ENCODE measurements at regions not wholly inside any gene's neighbourhood (a gene's known extent, or its start where the extent isn't known, plus 50 kb on each side); places are given as distances from the start of the nearest gene placed in this dataset.

DNA sequence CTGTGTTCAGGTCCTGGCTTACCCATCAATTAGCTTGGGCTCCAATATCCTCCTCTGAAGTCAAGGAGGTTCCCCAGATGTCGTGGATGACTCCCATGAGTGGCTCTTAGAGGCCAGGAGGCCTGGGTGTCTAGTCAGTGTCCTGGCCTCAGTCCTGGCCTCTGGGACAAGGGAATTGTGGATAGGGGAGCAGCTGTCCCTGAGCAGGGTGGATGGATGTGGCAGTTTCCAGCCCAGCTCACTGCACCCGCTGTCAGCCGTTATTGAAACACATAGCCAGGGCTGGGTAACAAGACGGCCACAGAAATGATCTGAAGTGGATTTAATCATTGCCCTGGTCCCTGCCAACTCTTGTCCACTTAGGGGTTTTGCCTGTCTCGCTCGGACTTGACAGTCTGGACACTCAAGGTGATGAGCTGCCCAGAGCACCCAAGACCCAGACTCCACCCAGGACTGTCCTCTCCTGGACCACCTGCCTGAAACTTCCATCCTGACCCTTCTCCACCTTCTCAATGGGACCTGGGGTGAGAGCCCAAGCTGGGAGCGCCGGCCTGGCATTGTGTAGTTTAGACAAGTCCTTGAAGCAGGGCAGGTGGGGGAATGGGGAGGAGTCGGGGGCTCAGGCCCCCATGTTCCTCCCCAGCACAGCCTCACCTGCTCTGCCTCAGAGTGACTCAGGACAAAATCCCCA lies 182.1 kb upstream of the SDK2 start:
- no peaks in the 10 kb centered on the region for H3K36me3 ChIP-seq (ENCODE audit: control insufficient read depth in 4 of 4, insufficient read depth in 4 of 4, low read length in 4 of 4)
- H3K9ac ChIP-seq (ENCODE audit: insufficient read depth in 1 of 2, low read length in 2 of 2) = no peak overlapping the region
- TF ChIP-seq, protein P1, sequence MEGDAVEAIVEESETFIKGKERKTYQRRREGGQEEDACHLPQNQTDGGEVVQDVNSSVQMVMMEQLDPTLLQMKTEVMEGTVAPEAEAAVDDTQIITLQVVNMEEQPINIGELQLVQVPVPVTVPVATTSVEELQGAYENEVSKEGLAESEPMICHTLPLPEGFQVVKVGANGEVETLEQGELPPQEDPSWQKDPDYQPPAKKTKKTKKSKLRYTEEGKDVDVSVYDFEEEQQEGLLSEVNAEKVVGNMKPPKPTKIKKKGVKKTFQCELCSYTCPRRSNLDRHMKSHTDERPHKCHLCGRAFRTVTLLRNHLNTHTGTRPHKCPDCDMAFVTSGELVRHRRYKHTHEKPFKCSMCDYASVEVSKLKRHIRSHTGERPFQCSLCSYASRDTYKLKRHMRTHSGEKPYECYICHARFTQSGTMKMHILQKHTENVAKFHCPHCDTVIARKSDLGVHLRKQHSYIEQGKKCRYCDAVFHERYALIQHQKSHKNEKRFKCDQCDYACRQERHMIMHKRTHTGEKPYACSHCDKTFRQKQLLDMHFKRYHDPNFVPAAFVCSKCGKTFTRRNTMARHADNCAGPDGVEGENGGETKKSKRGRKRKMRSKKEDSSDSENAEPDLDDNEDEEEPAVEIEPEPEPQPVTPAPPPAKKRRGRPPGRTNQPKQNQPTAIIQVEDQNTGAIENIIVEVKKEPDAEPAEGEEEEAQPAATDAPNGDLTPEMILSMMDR (IDR thresholded peaks at IDR 0.05; ENCODE audit: control extremely low read depth, extremely low read depth) = no peak
- DNase-seq (no peak), ATAC-seq (ENCODE audit: insufficient read depth, low FRiP score) (no peak)
- 90% methylated on average over 9 of the region's 9 CpGs for WGBS, 2 donors
- peaks cover 0 to 26% (median 12%) of the 10 kb centered on the region in 5 donors for H3K4me1 ChIP-seq (ENCODE audit: control insufficient read depth in 5 of 5, insufficient read depth in 5 of 5, low read length in 5 of 5)
- H3K4me3 ChIP-seq = no peak overlapping the region
- H3K27ac ChIP-seq (ENCODE audit: low read depth in 1 of 2, low read length in 1 of 2) = no peak overlapping the region
- no peaks in the 10 kb centered on the region for H3K27me3 ChIP-seq (ENCODE audit: control insufficient read depth in 3 of 3, insufficient read depth in 3 of 3, low read length in 2 of 3)
- H3K9me3 ChIP-seq (ENCODE audit: control insufficient read depth in 4 of 4, insufficient read depth in 3 of 4, low read length in 3 of 4) = no peaks in the 10 kb centered on the region

DNA sequence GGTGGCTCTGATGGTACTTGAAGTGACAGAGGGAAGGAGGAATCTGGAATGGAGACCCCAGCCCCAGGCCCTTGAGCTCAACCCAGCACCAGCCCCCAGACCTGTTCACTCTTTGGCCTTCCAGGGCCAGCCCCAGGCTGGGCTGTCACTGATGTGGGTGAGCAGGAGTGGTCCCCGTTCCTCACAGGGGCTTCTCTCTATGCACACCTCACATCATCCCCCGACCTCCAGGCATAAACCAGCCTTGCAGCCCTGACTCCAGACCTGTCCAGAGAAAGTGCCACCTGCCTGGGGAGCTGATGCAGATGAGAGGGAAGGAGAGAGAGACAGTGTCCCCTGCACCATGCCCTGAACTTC lies 182.6 kb upstream of the SDK2 start:
- TF ChIP-seq, protein P1 (IDR thresholded peaks at IDR 0.05; ENCODE audit: control extremely low read depth, extremely low read depth) = no peak
- Histone ChIP-seq H3K36me3 (ENCODE audit: control insufficient read depth in 4 of 4, insufficient read depth in 4 of 4, low read length in 4 of 4) (no peaks in the 10 kb centered on the region), H3K4me3 (no peak overlapping the region), H3K4me1 (ENCODE audit: control insufficient read depth in 5 of 5, insufficient read depth in 5 of 5, low read length in 5 of 5) (peaks cover 0 to 26% (median 12%) of the 10 kb centered on the region in 5 donors), H3K27ac (ENCODE audit: low read depth in 1 of 2, low read length in 1 of 2) (no peak overlapping the region), H3K9me3 (ENCODE audit: control insufficient read depth in 4 of 4, insufficient read depth in 3 of 4, low read length in 3 of 4) (no peaks in the 10 kb centered on the region), H3K9ac (ENCODE audit: insufficient read depth in 1 of 2, low read length in 2 of 2) (no peak overlapping the region), H3K27me3 (ENCODE audit: control insufficient read depth in 3 of 3, insufficient read depth in 3 of 3, low read length in 2 of 3) (no peaks in the 10 kb centered on the region)
- DNase-seq (no peak), ATAC-seq (ENCODE audit: insufficient read depth, low FRiP score) (no peak)
- WGBS, 2 donors = 83 to 90% methylated on average over 2 of the region's 2 CpGs

DNA sequence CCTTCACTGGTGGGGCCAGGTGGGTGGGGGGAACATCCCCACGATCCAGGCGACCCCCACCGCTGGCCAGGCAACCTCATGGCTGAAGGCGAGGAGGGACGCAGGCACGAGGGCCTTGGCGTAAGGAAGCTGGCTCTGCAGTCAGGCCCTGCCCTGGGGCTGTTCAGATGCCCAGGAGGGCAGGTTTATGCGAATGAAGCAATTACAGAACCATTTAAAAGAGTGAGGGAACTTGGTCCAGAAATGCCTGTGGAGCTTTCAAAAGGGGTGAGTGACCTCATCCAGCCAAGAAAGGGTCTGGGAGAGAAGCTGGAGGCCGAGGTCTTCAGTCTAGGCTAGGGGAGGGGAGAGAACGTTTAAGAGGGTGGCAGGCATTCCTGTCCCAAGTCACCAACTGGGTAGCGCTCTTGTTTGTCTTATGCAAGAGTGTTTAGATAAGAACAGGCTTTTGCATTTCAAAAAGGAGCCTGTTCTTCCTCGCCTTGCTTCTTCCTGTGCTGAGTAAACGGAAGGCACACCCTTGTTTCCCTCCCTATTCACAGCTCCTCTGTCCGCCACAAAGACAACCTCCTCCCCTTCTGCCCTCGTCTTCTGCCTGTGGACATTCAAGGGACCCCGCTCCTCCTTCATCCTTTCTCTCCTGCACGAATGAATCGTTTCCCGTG lies 183.5 kb upstream of the SDK2 start:
- ATAC-seq (ENCODE audit: insufficient read depth, low FRiP score) = no peak
- 34 to 46% methylated on average over 19 of the region's 19 CpGs for WGBS, 2 donors
- H3K27me3 ChIP-seq (ENCODE audit: control insufficient read depth in 3 of 3, insufficient read depth in 3 of 3, low read length in 2 of 3) = no peaks in the 10 kb centered on the region

More for the DNA sequence above, 183.5 kb upstream of the SDK2 start:
- peaks cover 0 to 26% (median 12%) of the 10 kb centered on the region in 5 donors for H3K4me1 ChIP-seq (ENCODE audit: control insufficient read depth in 5 of 5, insufficient read depth in 5 of 5, low read length in 5 of 5)
- H3K9ac ChIP-seq (ENCODE audit: insufficient read depth in 1 of 2, low read length in 2 of 2) = no peak overlapping the region
- H3K9me3 ChIP-seq (ENCODE audit: control insufficient read depth in 4 of 4, insufficient read depth in 3 of 4, low read length in 3 of 4) = no peaks in the 10 kb centered on the region
- H3K27ac ChIP-seq (ENCODE audit: low read depth in 1 of 2, low read length in 1 of 2) = peak overlapping the region in 1 of 2 donors; percentile 79
- no peak overlapping the region for H3K4me3 ChIP-seq
- peak; percentile 24 to 66 (median 46) for DNase-seq
- H3K36me3 ChIP-seq (ENCODE audit: control insufficient read depth in 4 of 4, insufficient read depth in 4 of 4, low read length in 4 of 4) = no peaks in the 10 kb centered on the region
- TF ChIP-seq, protein P1 (IDR thresholded peaks at IDR 0.05; ENCODE audit: control extremely low read depth, extremely low read depth) = no peak

All from lung (tissue), 11 donors.